Astrocyte (in vitro differentiated cells and primary cell): ENCODE measurements at regions not wholly inside any gene's neighbourhood (a gene's known extent, or its start where the extent isn't known, plus 50 kb on each side); places are given as distances from the start of the nearest gene placed in this dataset.

Experiments
- DNase-seq: peaks from one replicate; pipeline ENCODE4 v3.0.0-alpha.2; 2010; ENCODE audit warnings: low read depth
- FAIRE-seq: peaks from 2 replicates; lab custom pipeline; 2011; peaks lifted over from hg19 to GRCh38; lab: Jason Lieb, UNC
- H2AFZ ChIP-seq: 2 replicates; pipeline ENCODE4 v1.6.0; 2012; ENCODE audit warnings: low read depth, low read length, inconsistent platforms
- H3K27ac ChIP-seq: 2 replicates; pipeline ENCODE4 v1.5.1; 2011; ENCODE audit warnings: low read depth, low read length, inconsistent platforms
- H3K27me3 ChIP-seq: 2 replicates; pipeline ENCODE4 v1.6.0; 2011; ENCODE audit warnings: low read length, inconsistent platforms; ENCODE audit not compliant: insufficient read depth
- H3K36me3 ChIP-seq: 2 replicates; pipeline ENCODE4 v1.5.1; 2011; ENCODE audit warnings: low read length, inconsistent platforms; ENCODE audit not compliant: insufficient read depth
- H3K4me1 ChIP-seq: 2 replicates; pipeline ENCODE4 v1.5.1; 2011; ENCODE audit warnings: low read length, inconsistent platforms; ENCODE audit not compliant: insufficient read depth
- H3K4me2 ChIP-seq: 2 replicates; pipeline ENCODE4 v1.6.0; 2012; ENCODE audit warnings: low read length, inconsistent platforms
- H3K4me3 ChIP-seq: 2 replicates; pipeline ENCODE4 v1.5.1; 2011; ENCODE audit warnings: low read depth, mild to moderate bottlenecking, low read length, inconsistent platforms; ENCODE audit not compliant: insufficient read depth
- H3K79me2 ChIP-seq: 2 replicates; pipeline ENCODE4 v1.6.0; 2012; ENCODE audit warnings: mild to moderate bottlenecking, low read length, inconsistent platforms; ENCODE audit not compliant: insufficient read depth
- H3K9ac ChIP-seq: 2 replicates; pipeline ENCODE4 v1.6.0; 2012; ENCODE audit warnings: mild to moderate bottlenecking, low read length, inconsistent platforms
- H3K9me3 ChIP-seq: 2 replicates; pipeline ENCODE4 v1.5.1; 2012; ENCODE audit warnings: low read depth, mild to moderate bottlenecking, low read length, inconsistent platforms; ENCODE audit not compliant: insufficient read depth
- H4K20me1 ChIP-seq: 2 replicates; pipeline ENCODE4 v1.6.0; 2012; ENCODE audit warnings: low read length, inconsistent platforms; ENCODE audit not compliant: insufficient read depth
- H3K27ac Mint-ChIP-seq: one replicate; pipeline ENCODE4 v1.8.0; 2021; ENCODE audit warnings: mild to moderate bottlenecking, mixed read lengths; ENCODE audit not compliant: unreplicated experiment
- H3K27me3 Mint-ChIP-seq: one replicate; pipeline ENCODE4 v1.8.0; 2021; ENCODE audit warnings: low read depth, mixed read lengths; ENCODE audit not compliant: unreplicated experiment
- H3K36me3 Mint-ChIP-seq: one replicate; pipeline ENCODE4 v1.8.0; 2021; ENCODE audit warnings: low read depth, mixed read lengths; ENCODE audit not compliant: unreplicated experiment
- H3K4me1 Mint-ChIP-seq: one replicate; pipeline ENCODE4 v1.8.0; 2021; ENCODE audit warnings: low read depth, mixed read lengths; ENCODE audit not compliant: unreplicated experiment
- H3K4me3 Mint-ChIP-seq: one replicate; pipeline ENCODE4 v1.8.0; 2021; ENCODE audit warnings: mild to moderate bottlenecking, moderate library complexity, mixed read lengths; ENCODE audit not compliant: unreplicated experiment
- H3K9me3 Mint-ChIP-seq: one replicate; pipeline ENCODE4 v1.8.0; 2021; ENCODE audit warnings: mild to moderate bottlenecking, mixed read lengths; ENCODE audit not compliant: unreplicated experiment
- CTCF ChIP-seq: IDR thresholded peaks from 2 replicates; pipeline ENCODE4 v1.5.1; 2011; ENCODE audit warnings: low read depth, mild to moderate bottlenecking, inconsistent platforms, low read length, moderate library complexity; ENCODE audit not compliant: insufficient read depth
- EZH2 ChIP-seq: IDR thresholded peaks from 2 replicates; pipeline ENCODE4 v1.6.1; 2012; ENCODE audit warnings: mild to moderate bottlenecking, low read length, inconsistent platforms; ENCODE audit not compliant: insufficient read depth

DNA sequence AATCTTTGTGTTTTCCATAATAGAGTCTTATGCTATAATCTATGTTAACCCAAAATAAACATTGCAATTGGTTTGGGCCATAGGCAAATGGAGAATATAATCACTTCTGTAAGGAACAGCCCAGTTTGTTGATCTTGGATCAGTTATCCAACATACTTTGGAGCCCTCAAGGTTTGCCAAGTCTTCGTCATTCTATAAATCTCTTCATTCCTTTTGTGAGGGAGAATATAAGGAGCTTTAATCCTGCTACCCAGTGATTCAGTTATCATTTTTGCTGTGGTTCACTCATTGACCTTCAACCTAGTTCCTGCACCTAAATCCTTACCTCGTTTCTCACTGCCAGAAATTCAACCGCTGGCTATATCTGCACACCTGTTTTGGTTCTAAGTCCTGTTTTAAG is 500.3 kb upstream of the PTCHD4 start:
- H3K4me1 Mint-ChIP-seq = peaks cover 3% of the 10 kb centered on the region
- no peaks in the 10 kb centered on the region for H3K27me3 Mint-ChIP-seq
- FAIRE-seq = no peak
- peaks cover 4% of the 10 kb centered on the region for H3K4me1 ChIP-seq
- peak overlapping the region; percentile 53 for H3K4me2 ChIP-seq
- no peaks in the 10 kb centered on the region for H3K79me2 ChIP-seq
- H3K27ac ChIP-seq = no peak overlapping the region
- H3K27ac Mint-ChIP-seq = no peak overlapping the region
- no peak for TF ChIP-seq EZH2
- no peak for TF ChIP-seq CTCF
- no peaks in the 10 kb centered on the region for H3K27me3 ChIP-seq
- no peak overlapping the region for H3K4me3 ChIP-seq
- no peak overlapping the region for H2AFZ ChIP-seq
- peak; percentile 71 for DNase-seq
- H3K4me3 Mint-ChIP-seq = no peak overlapping the region
- no peak overlapping the region for H3K9ac ChIP-seq
- no peaks in the 10 kb centered on the region for H4K20me1 ChIP-seq
- no peaks in the 10 kb centered on the region for H3K36me3 ChIP-seq
- no peaks in the 10 kb centered on the region for H3K36me3 Mint-ChIP-seq
- H3K9me3 Mint-ChIP-seq = no peaks in the 10 kb centered on the region
- H3K9me3 ChIP-seq = no peaks in the 10 kb centered on the region

DNA sequence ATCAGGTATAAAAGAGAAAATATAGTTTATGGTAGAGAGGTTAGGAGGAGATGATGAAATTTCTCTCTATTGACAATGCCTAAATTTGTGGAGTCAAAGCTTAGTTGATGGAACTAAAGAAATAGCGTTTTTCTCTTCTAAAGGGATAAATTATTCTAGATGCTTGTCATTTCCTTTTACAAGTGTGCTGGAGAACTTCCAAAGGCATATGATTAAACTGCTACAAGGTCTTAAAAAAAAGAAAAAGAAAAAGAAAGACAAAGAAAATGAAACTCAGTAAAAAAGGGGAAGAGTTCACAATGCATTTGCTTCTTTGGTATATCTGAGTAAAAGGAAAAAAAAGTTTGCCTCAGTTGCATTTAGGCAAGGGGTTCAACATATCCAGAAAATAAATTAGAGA is 499.8 kb upstream of the PTCHD4 start:
- H3K79me2 ChIP-seq = no peaks in the 10 kb centered on the region
- Mint-ChIP-seq H3K27me3 (no peaks in the 10 kb centered on the region), H3K27ac (no peak overlapping the region), H3K9me3 (no peaks in the 10 kb centered on the region), H3K4me3 (no peak overlapping the region), H3K4me1 (peaks cover 3% of the 10 kb centered on the region), H3K36me3 (no peaks in the 10 kb centered on the region)
- peaks cover 4% of the 10 kb centered on the region for H3K4me1 ChIP-seq
- TF ChIP-seq CTCF = no peak
- TF ChIP-seq EZH2 = no peak
- no peak overlapping the region for H3K9ac ChIP-seq
- H3K27me3 ChIP-seq = no peaks in the 10 kb centered on the region
- DNase-seq (peak; percentile 36), FAIRE-seq (no peak)
- H3K27ac ChIP-seq = no peak overlapping the region
- no peak overlapping the region for H2AFZ ChIP-seq
- H3K9me3 ChIP-seq = no peaks in the 10 kb centered on the region
- H3K36me3 ChIP-seq = no peaks in the 10 kb centered on the region
- H3K4me3 ChIP-seq = no peak overlapping the region
- peak overlapping the region; percentile 53 for H3K4me2 ChIP-seq
- H4K20me1 ChIP-seq = no peaks in the 10 kb centered on the region

- no peak for DNase-seq
- Histone ChIP-seq H3K9ac (no peak overlapping the region), H4K20me1 (no peaks in the 10 kb centered on the region), H3K27me3 (no peaks in the 10 kb centered on the region), H3K4me2 (no peak overlapping the region), H3K4me1 (peaks cover 4% of the 10 kb centered on the region), H3K79me2 (no peaks in the 10 kb centered on the region), H3K36me3 (no peaks in the 10 kb centered on the region), H3K4me3 (no peak overlapping the region), H2AFZ (no peak overlapping the region), H3K27ac (no peak overlapping the region), H3K9me3 (no peaks in the 10 kb centered on the region)
- Mint-ChIP-seq H3K27me3 (no peaks in the 10 kb centered on the region), H3K36me3 (no peaks in the 10 kb centered on the region), H3K4me3 (no peak overlapping the region), H3K27ac (no peak overlapping the region), H3K4me1 (no peaks in the 10 kb centered on the region), H3K9me3 (no peaks in the 10 kb centered on the region)
- TF ChIP-seq CTCF (no peak), EZH2 (no peak)
- no peak for FAIRE-seq
These were observed 495.6 kb upstream of the PTCHD4 start for GRCh38 chr6:48606618-48607017.
